IMR-90 (cell line): ENCODE measurements at regions not wholly inside any gene's neighbourhood (a gene's known extent, or its start where the extent isn't known, plus 50 kb on each side); places are given as distances from the start of the nearest gene placed in this dataset.
A peak's percentile ranks its signal among the peaks of the same experiment; 100 is the strongest.

Experiments
- ATAC-seq: fragments of 200-7000 bp; cut with Tn5 transposase; 2 replicates; pipeline ENCODE4 v1.9.1; 2020; ENCODE audit warnings: low read depth, mild to moderate bottlenecking, moderate library complexity
- BruUV-seq: library from RNA; stranded (reverse); fragments of 400-500 nt; replicated peaks from 2 replicates; lab custom pipeline; 2021; lab: Mats Ljungman, UMichigan
- CTCF ChIA-PET: fragments of 300-600 bp; formaldehyde crosslinking; extraction: SDS; loops from one replicate; lab custom pipeline; 2021; ENCODE audit warnings: antibody characterized with exemption; lab: Yijun Ruan, JAX
- POLR2A ChIA-PET: fragments of 300-600 bp; sonication (Branson Sonifier 250); formaldehyde crosslinking; loops from one replicate; lab custom pipeline; 2022; ENCODE audit warnings: antibody characterized with exemption; ENCODE audit not compliant: unreplicated experiment; lab: Charles Lee
- DNase-seq: peaks from one replicate; pipeline ENCODE4 v3.0.0; 2013
- H2AFZ ChIP-seq: replicated peaks from 2 replicates; pipeline ENCODE3; 2013; ENCODE audit warnings: low read length, mild to moderate bottlenecking; ENCODE audit not compliant: poor library complexity
- H2AK5ac ChIP-seq: 2 replicates; pipeline ENCODE4 v1.6.1; 2013; ENCODE audit warnings: low read depth, low read length, inconsistent platforms
- H2AK9ac ChIP-seq: replicated peaks from 2 replicates; pipeline ENCODE3; 2013; ENCODE audit warnings: mild to moderate bottlenecking, low read depth, low read length, moderate library complexity; ENCODE audit not compliant: poor library complexity
- H2BK120ac ChIP-seq: 2 replicates; pipeline ENCODE4 v1.6.1; 2013; ENCODE audit warnings: low read depth, low read length, inconsistent platforms
- H2BK15ac ChIP-seq: 3 replicates; pipeline ENCODE4 v1.6.1; 2013; ENCODE audit warnings: low read depth, low read length, inconsistent platforms
- H2BK20ac ChIP-seq: 2 replicates; pipeline ENCODE4 v1.6.1; 2013; ENCODE audit warnings: low read depth, mild to moderate bottlenecking, inconsistent platforms, low read length, moderate library complexity
- H2BK5ac ChIP-seq: 2 replicates; pipeline ENCODE4 v1.6.1; 2013; ENCODE audit warnings: mild to moderate bottlenecking, low read depth, low read length, inconsistent platforms; ENCODE audit not compliant: poor library complexity, severe bottlenecking
- H3K14ac ChIP-seq: replicated peaks from 2 replicates; pipeline ENCODE4 v1.6.1; 2013; ENCODE audit warnings: low read depth, low read length, inconsistent platforms
- H3K18ac ChIP-seq: 2 replicates; pipeline ENCODE4 v1.6.1; 2013; ENCODE audit warnings: low read depth, low read length, control low read depth
- H3K23ac ChIP-seq: 2 replicates; pipeline ENCODE4 v1.6.1; 2013; ENCODE audit warnings: low read depth, low read length, inconsistent platforms
- H3K27ac ChIP-seq: 2 replicates; pipeline ENCODE4 v1.5.1; 2013; ENCODE audit warnings: mild to moderate bottlenecking, control low read depth, low read length; ENCODE audit not compliant: insufficient read depth
- H3K27me3 ChIP-seq: 2 replicates; pipeline ENCODE4 v1.6.1; 2013; ENCODE audit warnings: low read length; ENCODE audit not compliant: control insufficient read depth, insufficient read depth
- H3K36me3 ChIP-seq: 2 replicates; pipeline ENCODE4 v1.6.1; 2013; ENCODE audit warnings: low read length, mixed read lengths; ENCODE audit not compliant: control insufficient read depth, insufficient read depth
- H3K4ac ChIP-seq: 2 replicates; pipeline ENCODE4 v1.6.1; 2013; ENCODE audit warnings: low read depth, low read length, inconsistent platforms
- H3K4me1 ChIP-seq: 2 replicates; pipeline ENCODE4 v1.6.1; 2013; ENCODE audit warnings: low read length, mixed read lengths; ENCODE audit not compliant: control insufficient read depth, insufficient read depth
- H3K4me2 ChIP-seq: 2 replicates; pipeline ENCODE4 v1.6.1; 2013; ENCODE audit warnings: low read depth, mild to moderate bottlenecking, control low read depth, low read length, moderate library complexity
- H3K4me3 ChIP-seq: 2 replicates; pipeline ENCODE4 v1.5.1; 2013; ENCODE audit warnings: low read depth, mild to moderate bottlenecking, control low read depth, low read length, moderate library complexity; ENCODE audit not compliant: insufficient read depth
- H3K56ac ChIP-seq: 2 replicates; pipeline ENCODE4 v1.6.1; 2013; ENCODE audit warnings: low read length, inconsistent platforms; ENCODE audit not compliant: insufficient read depth; ENCODE audit errors: extremely low read depth
- H3K79me1 ChIP-seq, 2 experiments: 2 replicates each; pipeline ENCODE4 v1.6.1; 2013; ENCODE audit warnings: low read length in 2 of 2, inconsistent platforms in 1 of 2, low read depth in 1 of 2
- H3K9ac ChIP-seq: 2 replicates; pipeline ENCODE4 v1.6.1; 2013; ENCODE audit warnings: low read depth, low read length, control low read depth
- H3K9me1 ChIP-seq: 2 replicates; pipeline ENCODE4 v1.6.1; 2013; ENCODE audit warnings: low read length, inconsistent platforms; ENCODE audit not compliant: insufficient read depth
- H3K9me3 ChIP-seq: 2 replicates; pipeline ENCODE4 v1.6.1; 2013; ENCODE audit warnings: low read length; ENCODE audit not compliant: control insufficient read depth, insufficient read depth
- H4K20me1 ChIP-seq: 2 replicates; pipeline ENCODE4 v1.6.1; 2013; ENCODE audit warnings: low read length, inconsistent platforms; ENCODE audit not compliant: insufficient read depth
- H4K5ac ChIP-seq: 2 replicates; pipeline ENCODE4 v1.6.1; 2013; ENCODE audit warnings: mild to moderate bottlenecking, low read depth, low read length, control low read depth
- H4K8ac ChIP-seq, 2 experiments: 2 replicates each; pipeline ENCODE4 v1.6.1; 2013; ENCODE audit warnings: low read depth in 2 of 2, low read length in 2 of 2, control low read depth in 1 of 2, inconsistent platforms in 1 of 2
- H4K91ac ChIP-seq: 2 replicates; pipeline ENCODE4 v1.6.1; 2013; ENCODE audit warnings: low read depth, low read length, inconsistent platforms; ENCODE audit not compliant: insufficient read depth
- BHLHE40 ChIP-seq: fragments of 150-350 bp; IDR thresholded peaks from 2 replicates; pipeline ENCODE4 v1.6.1; 2016; ENCODE audit warnings: mild to moderate bottlenecking, low read depth, low read length
- CEBPB ChIP-seq: IDR thresholded peaks from 2 replicates; pipeline ENCODE4 v1.6.1; 2012; ENCODE audit warnings: low read depth, low read length, improper control_type of control experiment
- CTCF ChIP-seq: conservative IDR thresholded peaks from 2 replicates; pipeline ENCODE4 v1.5.1; 2012; ENCODE audit warnings: mild to moderate bottlenecking, low read depth, low read length, improper control_type of control experiment
- FOS ChIP-seq: fragments of 150-350 bp; IDR thresholded peaks from 2 replicates; pipeline ENCODE4 v1.6.1; 2016; ENCODE audit warnings: low read depth, low read length
- POLR2A ChIP-seq: IDR thresholded peaks from 2 replicates; pipeline ENCODE4 v1.6.1; 2012; ENCODE audit warnings: mild to moderate bottlenecking, low read depth, low read length
- WGBS, 2 experiments: methylation state at CpG; one replicate each; pipeline versions ENCODE4 v1.1.5 to v1.1.7; 2013; ENCODE audit warnings: missing lambda C conversion rate in 2 of 2; ENCODE audit not compliant: insufficient read length in 1 of 2; ENCODE audit errors: extremely low coverage in 2 of 2; 5-methylcytosine and 5-hydroxymethylcytosine counted together
- dilution Hi-C: fragments of 300-500 bp; cut with HindIII; formaldehyde crosslinking; loops from one replicate; pipeline ENCODE4 v1.14.3; 2018; ENCODE audit warnings: low sequenced_read_pairs; ENCODE audit not compliant: unreplicated experiment
- in situ Hi-C: fragments of 300-500 bp; cut with MboI; formaldehyde crosslinking; loops from 3 replicates; pipeline ENCODE4 v1.14.3; 2019; ENCODE audit warnings: low sequenced_read_pairs, inconsistent platforms, mixed read lengths
- intact Hi-C: fragments of 100-400 bp; cut with micrococcal nuclease; formaldehyde crosslinking; loops from 2 replicates; pipeline ENCODE4 v1.10.0; 2022

- Histone ChIP-seq H3K4me1 (peaks cover 13% of the 10 kb centered on the region), H3K18ac (no peak overlapping the region; the same call in 1 of the 2 replicates), H4K20me1 (no peaks in the 10 kb centered on the region), H3K9ac (no peak overlapping the region), H2AK5ac (no peak overlapping the region), H2BK5ac (peak overlapping the region; percentile 94), H3K4me3 (no peak overlapping the region), H3K14ac (no peak overlapping the region), H3K56ac (no peak overlapping the region; the same call in 1 of the 2 replicates), H3K27me3 (no peaks in the 10 kb centered on the region), H4K8ac (peak overlapping the region; percentile 75 to 93; a peak in 2 of 4 replicates), H3K27ac (no peak overlapping the region), H2BK120ac (no peak overlapping the region), H3K79me1 (no peaks in the 10 kb centered on the region), H3K9me1 (peaks cover 6% of the 10 kb centered on the region), H3K9me3 (no peaks in the 10 kb centered on the region), H4K91ac (no peak overlapping the region; the same call in 1 of the 2 replicates), H3K4me2 (no peak overlapping the region), H4K5ac (peak overlapping the region; percentile 44; the same call in 1 of the 2 replicates), H3K4ac (no peak overlapping the region), H2AK9ac (no peak overlapping the region), H2AFZ (no peak overlapping the region), H2BK15ac (no peak overlapping the region; the same call in 2 of the 3 replicates), H3K23ac (no peak overlapping the region), H2BK20ac (no peak overlapping the region), H3K36me3 (no peaks in the 10 kb centered on the region)
- intact Hi-C loops (no loop called here), in situ Hi-C loops (no loop called here), dilution Hi-C loops (no loop called here)
- POLR2A ChIA-PET, result interaction anchor here (0.6 kb wide), 2 partner anchors 18 to 77 kb away, joined by 3 to 4 read pairs; no protein-coding TSS in a partner anchor
- ATAC-seq (peak; percentile 73), DNase-seq (peak; percentile 90)
- no TSS peak for BruUV-seq
- 100% methylated on average over 1 of the region's 3 CpGs; no CpG with 5 or more reads in 1 of the 2 experiments for WGBS, 2 experiments
- CTCF ChIA-PET, result interaction anchor here (1.0 to 1.5 kb wide), 2 partner anchors 29 to 30 kb away, joined by 3 to 4 read pairs; no protein-coding TSS in a partner anchor
- no peak for TF ChIP-seq CTCF
- TF ChIP-seq CEBPB, result 0 out of 2 replicates have a peak, but pooled peaks have one; percentile 26
- no peak for TF ChIP-seq BHLHE40
- TF ChIP-seq POLR2A, result no peak
- TF ChIP-seq FOS, result peak; percentile 62
These were observed 63.6 kb upstream of the DENND1B start for GRCh38 chr1:197838836-197839235.
